ENCODE measurements at regions not wholly inside any gene's neighbourhood (a gene's known extent, or its start where the extent isn't known, plus 50 kb on each side); places are given as distances from the start of the nearest gene placed in this dataset.

DNA sequence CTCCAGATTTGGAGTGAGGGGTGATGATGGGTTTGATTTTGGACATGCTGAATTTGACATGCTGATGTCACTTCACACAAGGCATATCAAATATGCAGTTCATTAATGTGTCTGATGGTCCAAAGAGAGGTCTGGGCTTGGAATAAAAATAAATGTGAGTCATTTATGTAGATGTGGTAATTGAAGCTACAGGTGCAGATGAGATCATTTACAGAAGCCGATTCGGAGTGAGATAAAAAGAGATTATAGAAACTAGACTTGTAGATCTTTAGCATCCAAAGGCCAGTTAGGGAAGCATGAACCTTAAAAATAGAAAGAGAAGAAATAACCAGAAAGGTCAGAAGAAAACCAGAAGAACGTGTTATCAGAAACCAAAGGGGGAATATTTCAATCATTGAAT, 350.9 kb upstream of the ZP4 start:
- Histone ChIP-seq H3K9ac (ENCODE audit: low read depth in 1 of 2, low read length in 2 of 2) (no peak overlapping the region), H3K27me3 (ENCODE audit: control insufficient read depth in 4 of 4, insufficient read depth in 4 of 4, low read length in 3 of 4) (no peaks in the 10 kb centered on the region), H3K4me3 (ENCODE audit: low read depth in 1 of 3, low read length in 3 of 3) (no peak overlapping the region), H3K9me3 (ENCODE audit: control insufficient read depth in 4 of 4, low read length in 3 of 4) (no peaks in the 10 kb centered on the region), H3K36me3 (ENCODE audit: control insufficient read depth in 4 of 4, insufficient read depth in 3 of 4, low read depth in 1 of 4, low read length in 3 of 4) (no peaks in the 10 kb centered on the region), H3K27ac (ENCODE audit: low read depth in 1 of 2, low read length in 2 of 2) (no peak overlapping the region), H3K4me1 (ENCODE audit: control insufficient read depth in 4 of 4, insufficient read depth in 4 of 4, low read length in 3 of 4) (no peaks in the 10 kb centered on the region)
- TF ChIP-seq SP1 (IDR thresholded peaks at IDR 0.05): no peak
- 79% methylated on average over 3 of the region's 3 CpGs for WGBS
- DNase-seq (ENCODE audit: low spot score): no peak

DNA sequence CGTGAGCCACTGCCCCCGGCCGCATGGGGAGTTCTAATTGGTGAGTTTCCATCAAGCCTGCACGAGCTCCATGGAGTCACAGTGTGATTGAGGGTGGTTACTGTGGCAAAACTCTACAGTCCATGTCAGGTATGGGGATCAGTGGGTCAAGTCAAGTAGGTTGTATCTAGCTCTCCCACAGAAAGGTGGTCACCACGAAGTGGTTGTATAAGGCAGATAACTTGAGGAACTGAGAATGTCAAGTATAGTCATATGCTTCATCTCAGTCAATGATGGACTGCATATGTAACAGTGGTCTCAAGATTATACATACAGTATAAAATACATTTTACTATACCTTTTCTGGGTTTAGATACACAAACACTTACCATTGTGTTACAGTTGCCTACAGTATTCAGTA, 348.6 kb upstream of the ZP4 start:
- Histone ChIP-seq H3K36me3 (ENCODE audit: control insufficient read depth in 4 of 4, insufficient read depth in 3 of 4, low read depth in 1 of 4, low read length in 3 of 4) (no peaks in the 10 kb centered on the region), H3K27ac (ENCODE audit: low read depth in 1 of 2, low read length in 2 of 2) (no peak overlapping the region), H3K27me3 (ENCODE audit: control insufficient read depth in 4 of 4, insufficient read depth in 4 of 4, low read length in 3 of 4) (no peaks in the 10 kb centered on the region), H3K4me3 (ENCODE audit: low read depth in 1 of 3, low read length in 3 of 3) (no peak overlapping the region), H3K9ac (ENCODE audit: low read depth in 1 of 2, low read length in 2 of 2) (no peak overlapping the region), H3K4me1 (ENCODE audit: control insufficient read depth in 4 of 4, insufficient read depth in 4 of 4, low read length in 3 of 4) (no peaks in the 10 kb centered on the region), H3K9me3 (ENCODE audit: control insufficient read depth in 4 of 4, low read length in 3 of 4) (no peaks in the 10 kb centered on the region)
- WGBS: 89% methylated on average over 5 of the region's 5 CpGs
- TF ChIP-seq, protein P1, sequence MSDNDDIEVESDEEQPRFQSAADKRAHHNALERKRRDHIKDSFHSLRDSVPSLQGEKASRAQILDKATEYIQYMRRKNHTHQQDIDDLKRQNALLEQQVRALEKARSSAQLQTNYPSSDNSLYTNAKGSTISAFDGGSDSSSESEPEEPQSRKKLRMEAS (IDR thresholded peaks at IDR 0.05): no peak
- no peak for TF ChIP-seq HNF4G (IDR thresholded peaks at IDR 0.05)
- no peak for TF ChIP-seq SP1 (IDR thresholded peaks at IDR 0.05)
- TF ChIP-seq RAD21 (IDR thresholded peaks at IDR 0.05): no peak
- no peak for TF ChIP-seq HNF4A (conservative IDR thresholded peaks at IDR 0.05)
- TF ChIP-seq JUND (IDR thresholded peaks at IDR 0.05): no peak
- no peak for TF ChIP-seq EGR1 (IDR thresholded peaks at IDR 0.05; ENCODE audit: low read depth in 2 of 2)
- no peak for TF ChIP-seq NR2F2 (IDR thresholded peaks at IDR 0.05)
- TF ChIP-seq, protein P2, sequence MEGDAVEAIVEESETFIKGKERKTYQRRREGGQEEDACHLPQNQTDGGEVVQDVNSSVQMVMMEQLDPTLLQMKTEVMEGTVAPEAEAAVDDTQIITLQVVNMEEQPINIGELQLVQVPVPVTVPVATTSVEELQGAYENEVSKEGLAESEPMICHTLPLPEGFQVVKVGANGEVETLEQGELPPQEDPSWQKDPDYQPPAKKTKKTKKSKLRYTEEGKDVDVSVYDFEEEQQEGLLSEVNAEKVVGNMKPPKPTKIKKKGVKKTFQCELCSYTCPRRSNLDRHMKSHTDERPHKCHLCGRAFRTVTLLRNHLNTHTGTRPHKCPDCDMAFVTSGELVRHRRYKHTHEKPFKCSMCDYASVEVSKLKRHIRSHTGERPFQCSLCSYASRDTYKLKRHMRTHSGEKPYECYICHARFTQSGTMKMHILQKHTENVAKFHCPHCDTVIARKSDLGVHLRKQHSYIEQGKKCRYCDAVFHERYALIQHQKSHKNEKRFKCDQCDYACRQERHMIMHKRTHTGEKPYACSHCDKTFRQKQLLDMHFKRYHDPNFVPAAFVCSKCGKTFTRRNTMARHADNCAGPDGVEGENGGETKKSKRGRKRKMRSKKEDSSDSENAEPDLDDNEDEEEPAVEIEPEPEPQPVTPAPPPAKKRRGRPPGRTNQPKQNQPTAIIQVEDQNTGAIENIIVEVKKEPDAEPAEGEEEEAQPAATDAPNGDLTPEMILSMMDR (IDR thresholded peaks at IDR 0.05; ENCODE audit: low read depth, low read length, missing input control): no peak
- TF ChIP-seq FOXA2 (IDR thresholded peaks at IDR 0.05): no peak
- TF ChIP-seq, protein P3, sequence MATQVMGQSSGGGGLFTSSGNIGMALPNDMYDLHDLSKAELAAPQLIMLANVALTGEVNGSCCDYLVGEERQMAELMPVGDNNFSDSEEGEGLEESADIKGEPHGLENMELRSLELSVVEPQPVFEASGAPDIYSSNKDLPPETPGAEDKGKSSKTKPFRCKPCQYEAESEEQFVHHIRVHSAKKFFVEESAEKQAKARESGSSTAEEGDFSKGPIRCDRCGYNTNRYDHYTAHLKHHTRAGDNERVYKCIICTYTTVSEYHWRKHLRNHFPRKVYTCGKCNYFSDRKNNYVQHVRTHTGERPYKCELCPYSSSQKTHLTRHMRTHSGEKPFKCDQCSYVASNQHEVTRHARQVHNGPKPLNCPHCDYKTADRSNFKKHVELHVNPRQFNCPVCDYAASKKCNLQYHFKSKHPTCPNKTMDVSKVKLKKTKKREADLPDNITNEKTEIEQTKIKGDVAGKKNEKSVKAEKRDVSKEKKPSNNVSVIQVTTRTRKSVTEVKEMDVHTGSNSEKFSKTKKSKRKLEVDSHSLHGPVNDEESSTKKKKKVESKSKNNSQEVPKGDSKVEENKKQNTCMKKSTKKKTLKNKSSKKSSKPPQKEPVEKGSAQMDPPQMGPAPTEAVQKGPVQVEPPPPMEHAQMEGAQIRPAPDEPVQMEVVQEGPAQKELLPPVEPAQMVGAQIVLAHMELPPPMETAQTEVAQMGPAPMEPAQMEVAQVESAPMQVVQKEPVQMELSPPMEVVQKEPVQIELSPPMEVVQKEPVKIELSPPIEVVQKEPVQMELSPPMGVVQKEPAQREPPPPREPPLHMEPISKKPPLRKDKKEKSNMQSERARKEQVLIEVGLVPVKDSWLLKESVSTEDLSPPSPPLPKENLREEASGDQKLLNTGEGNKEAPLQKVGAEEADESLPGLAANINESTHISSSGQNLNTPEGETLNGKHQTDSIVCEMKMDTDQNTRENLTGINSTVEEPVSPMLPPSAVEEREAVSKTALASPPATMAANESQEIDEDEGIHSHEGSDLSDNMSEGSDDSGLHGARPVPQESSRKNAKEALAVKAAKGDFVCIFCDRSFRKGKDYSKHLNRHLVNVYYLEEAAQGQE (IDR thresholded peaks at IDR 0.05): no peak
- no peak for TF ChIP-seq GABPA (IDR thresholded peaks at IDR 0.05 in 1 of 2, conservative IDR thresholded peaks at IDR 0.05 in 1 of 2)
- no peak for TF ChIP-seq RXRA (IDR thresholded peaks at IDR 0.05)
- DNase-seq (ENCODE audit: low spot score): no peak

DNA sequence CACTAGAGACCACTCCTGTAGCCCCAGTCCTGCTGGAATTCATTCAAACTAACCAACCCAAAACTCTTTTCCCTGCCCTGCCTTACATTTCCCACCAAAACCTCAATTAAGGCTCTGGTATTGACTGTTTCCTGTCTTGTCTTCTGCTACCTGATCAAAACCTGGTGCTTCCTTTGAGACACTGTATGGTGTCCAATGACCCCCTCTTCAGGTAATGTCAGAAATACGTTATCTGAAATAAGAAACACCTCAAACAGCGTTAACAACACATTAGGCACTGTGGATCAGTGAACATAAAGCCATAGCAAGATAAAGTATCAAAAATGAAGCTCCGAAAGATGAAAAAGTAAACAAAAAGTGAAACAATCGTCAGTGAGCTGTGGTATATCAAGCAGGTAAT, 343.2 kb upstream of the ZP4 start:
- DNase-seq (ENCODE audit: low spot score): no peak
- H3K9ac ChIP-seq (ENCODE audit: low read depth in 1 of 2, low read length in 2 of 2): no peak overlapping the region
- H3K4me3 ChIP-seq (ENCODE audit: low read depth in 1 of 3, low read length in 3 of 3): no peak overlapping the region
- 36% methylated on average over 4 of the region's 4 CpGs for WGBS
- no peaks in the 10 kb centered on the region for H3K27me3 ChIP-seq (ENCODE audit: control insufficient read depth in 4 of 4, insufficient read depth in 4 of 4, low read length in 3 of 4)
- no peaks in the 10 kb centered on the region for H3K9me3 ChIP-seq (ENCODE audit: control insufficient read depth in 4 of 4, low read length in 3 of 4)
- H3K27ac ChIP-seq (ENCODE audit: low read depth in 1 of 2, low read length in 2 of 2): no peak overlapping the region
- no peaks in the 10 kb centered on the region for H3K36me3 ChIP-seq (ENCODE audit: control insufficient read depth in 4 of 4, insufficient read depth in 3 of 4, low read depth in 1 of 4, low read length in 3 of 4)
- peaks cover 0 to 3% (median 3%) of the 10 kb centered on the region in 4 donors for H3K4me1 ChIP-seq (ENCODE audit: control insufficient read depth in 4 of 4, insufficient read depth in 4 of 4, low read length in 3 of 4)
- TF ChIP-seq, protein P3 (IDR thresholded peaks at IDR 0.05): no peak
- TF ChIP-seq YY1 (IDR thresholded peaks at IDR 0.05): no peak
- no peak for TF ChIP-seq JUND (IDR thresholded peaks at IDR 0.05)
- TF ChIP-seq FOXA1 (IDR thresholded peaks at IDR 0.05): no peak
- no peak for TF ChIP-seq HNF4G (IDR thresholded peaks at IDR 0.05)
- TF ChIP-seq TAF1 (conservative IDR thresholded peaks at IDR 0.05): no peak
- TF ChIP-seq RAD21 (IDR thresholded peaks at IDR 0.05): no peak
- TF ChIP-seq EGR1 (IDR thresholded peaks at IDR 0.05; ENCODE audit: low read depth in 2 of 2): no peak
- no peak for TF ChIP-seq SP1 (IDR thresholded peaks at IDR 0.05)
- no peak for TF ChIP-seq FOXA2 (IDR thresholded peaks at IDR 0.05)
- TF ChIP-seq, protein P4, sequence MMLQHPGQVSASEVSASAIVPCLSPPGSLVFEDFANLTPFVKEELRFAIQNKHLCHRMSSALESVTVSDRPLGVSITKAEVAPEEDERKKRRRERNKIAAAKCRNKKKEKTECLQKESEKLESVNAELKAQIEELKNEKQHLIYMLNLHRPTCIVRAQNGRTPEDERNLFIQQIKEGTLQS (IDR thresholded peaks at IDR 0.05): no peak
- no peak for TF ChIP-seq HNF4A (conservative IDR thresholded peaks at IDR 0.05)
